ENCODE measurements at regions not wholly inside any gene's neighbourhood (a gene's known extent, or its start where the extent isn't known, plus 50 kb on each side); places are given as distances from the start of the nearest gene placed in this dataset.

DNA sequence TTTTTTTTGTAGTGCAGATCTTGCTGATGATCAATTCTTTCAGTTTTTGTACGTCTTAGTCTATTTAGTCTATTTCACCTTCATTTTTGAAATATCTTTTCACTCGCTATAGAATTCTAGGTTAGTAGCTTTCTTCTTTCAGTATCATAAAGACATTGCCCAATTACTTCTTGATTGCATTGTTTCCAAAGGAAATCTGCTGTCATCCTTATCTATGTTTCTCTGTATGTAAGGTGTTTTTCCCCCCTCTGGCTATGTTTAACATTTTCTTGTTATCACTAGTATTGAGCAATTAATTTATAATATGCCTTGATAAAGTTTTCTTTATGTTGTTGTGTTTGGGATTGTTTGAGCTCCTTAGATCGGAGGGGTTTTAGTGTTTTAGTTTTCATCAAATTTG, 171.9 kb downstream of the BMP4 start:
- POLR2A ChIA-PET = no interaction called here
- CTCF ChIA-PET = interaction anchor here (0.5 to 2.7 kb wide), 2 partner anchors 8 to 9 kb away, joined by 3 to 8 read pairs; no protein-coding TSS in a partner anchor
- no peaks in the 10 kb centered on the region for H3K36me3 ChIP-seq (ENCODE audit: control insufficient read depth, insufficient read depth, low read length)
- TF ChIP-seq, protein P1, sequence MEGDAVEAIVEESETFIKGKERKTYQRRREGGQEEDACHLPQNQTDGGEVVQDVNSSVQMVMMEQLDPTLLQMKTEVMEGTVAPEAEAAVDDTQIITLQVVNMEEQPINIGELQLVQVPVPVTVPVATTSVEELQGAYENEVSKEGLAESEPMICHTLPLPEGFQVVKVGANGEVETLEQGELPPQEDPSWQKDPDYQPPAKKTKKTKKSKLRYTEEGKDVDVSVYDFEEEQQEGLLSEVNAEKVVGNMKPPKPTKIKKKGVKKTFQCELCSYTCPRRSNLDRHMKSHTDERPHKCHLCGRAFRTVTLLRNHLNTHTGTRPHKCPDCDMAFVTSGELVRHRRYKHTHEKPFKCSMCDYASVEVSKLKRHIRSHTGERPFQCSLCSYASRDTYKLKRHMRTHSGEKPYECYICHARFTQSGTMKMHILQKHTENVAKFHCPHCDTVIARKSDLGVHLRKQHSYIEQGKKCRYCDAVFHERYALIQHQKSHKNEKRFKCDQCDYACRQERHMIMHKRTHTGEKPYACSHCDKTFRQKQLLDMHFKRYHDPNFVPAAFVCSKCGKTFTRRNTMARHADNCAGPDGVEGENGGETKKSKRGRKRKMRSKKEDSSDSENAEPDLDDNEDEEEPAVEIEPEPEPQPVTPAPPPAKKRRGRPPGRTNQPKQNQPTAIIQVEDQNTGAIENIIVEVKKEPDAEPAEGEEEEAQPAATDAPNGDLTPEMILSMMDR (IDR thresholded peaks at IDR 0.05; ENCODE audit: insufficient read depth, low read depth, low read length) = no peak
- DNase-seq (ENCODE audit: low read depth) = no peak
- H3K27me3 ChIP-seq (ENCODE audit: control insufficient read depth, insufficient read depth, low read length) = peaks cover 7% of the 10 kb centered on the region
- no peak overlapping the region for H3K4me3 ChIP-seq (ENCODE audit: low read depth, low read length)

DNA sequence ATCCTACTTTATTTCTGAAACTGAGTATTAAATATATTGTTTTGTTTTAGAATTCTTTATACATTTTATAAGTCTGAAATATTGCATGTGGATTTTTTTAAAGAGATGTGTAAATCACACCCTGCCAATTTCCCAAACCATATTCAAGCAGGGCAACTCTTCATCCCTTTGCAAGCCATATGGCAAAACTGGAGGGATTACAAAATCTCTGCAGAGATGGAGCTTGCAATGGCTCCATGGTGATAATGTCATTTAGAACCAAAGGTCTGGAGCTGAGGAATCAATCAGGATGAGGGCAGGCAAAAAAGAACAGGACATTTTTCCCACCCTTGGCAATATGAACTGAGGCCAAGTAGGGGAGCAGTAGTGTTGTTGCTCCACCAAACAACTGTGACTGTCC, 173.4 kb downstream of the BMP4 start:
- no peaks in the 10 kb centered on the region for H3K36me3 ChIP-seq (ENCODE audit: control insufficient read depth, insufficient read depth, low read length)
- ChIA-PET CTCF (no interaction called here), POLR2A (no interaction called here)
- no peak overlapping the region for H3K4me3 ChIP-seq (ENCODE audit: low read depth, low read length)
- DNase-seq (ENCODE audit: low read depth) = no peak
- H3K27me3 ChIP-seq (ENCODE audit: control insufficient read depth, insufficient read depth, low read length) = peaks cover 7% of the 10 kb centered on the region
- TF ChIP-seq, protein P1 (IDR thresholded peaks at IDR 0.05; ENCODE audit: insufficient read depth, low read depth, low read length) = no peak

DNA sequence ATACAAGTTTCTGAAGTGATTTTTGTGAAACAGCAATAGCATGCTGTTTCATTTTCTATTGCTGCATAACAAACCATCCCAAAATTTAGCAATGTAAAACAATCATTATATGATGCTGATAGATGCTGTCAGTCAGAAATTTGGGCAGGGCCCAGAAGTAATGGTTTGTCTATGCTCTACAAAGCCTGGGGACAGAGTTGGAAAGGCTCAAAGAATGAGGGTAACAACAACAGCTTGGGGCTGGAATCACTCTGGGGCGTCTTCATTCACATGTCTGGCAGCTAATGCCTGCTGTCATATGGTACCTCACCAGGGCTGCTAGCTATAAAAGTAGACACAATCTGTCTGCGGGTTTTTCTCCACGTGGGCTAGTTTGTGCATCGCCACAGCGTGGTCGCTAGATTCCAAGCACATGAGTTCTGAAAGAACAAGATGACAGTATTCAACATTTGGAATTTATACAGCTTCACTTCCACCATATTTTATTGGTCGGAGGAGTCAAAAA, 176.5 kb downstream of the BMP4 start:
- H3K27me3 ChIP-seq (ENCODE audit: control insufficient read depth, insufficient read depth, low read length) = 0 out of 2 replicates have a peak, but pooled peaks cover 1% of the 10 kb centered on the region
- TF ChIP-seq, protein P1 (IDR thresholded peaks at IDR 0.05; ENCODE audit: insufficient read depth, low read depth, low read length) = no peak
- no peaks in the 10 kb centered on the region for H3K36me3 ChIP-seq (ENCODE audit: control insufficient read depth, insufficient read depth, low read length)
- no peak for DNase-seq (ENCODE audit: low read depth)
- POLR2A ChIA-PET = no interaction called here
- H3K4me3 ChIP-seq (ENCODE audit: low read depth, low read length) = no peak overlapping the region
- CTCF ChIA-PET = interaction anchor here (0.5 to 0.6 kb wide), 2 partner anchors 91 to 272 kb away, joined by 3 read pairs; no protein-coding TSS in a partner anchor

DNA sequence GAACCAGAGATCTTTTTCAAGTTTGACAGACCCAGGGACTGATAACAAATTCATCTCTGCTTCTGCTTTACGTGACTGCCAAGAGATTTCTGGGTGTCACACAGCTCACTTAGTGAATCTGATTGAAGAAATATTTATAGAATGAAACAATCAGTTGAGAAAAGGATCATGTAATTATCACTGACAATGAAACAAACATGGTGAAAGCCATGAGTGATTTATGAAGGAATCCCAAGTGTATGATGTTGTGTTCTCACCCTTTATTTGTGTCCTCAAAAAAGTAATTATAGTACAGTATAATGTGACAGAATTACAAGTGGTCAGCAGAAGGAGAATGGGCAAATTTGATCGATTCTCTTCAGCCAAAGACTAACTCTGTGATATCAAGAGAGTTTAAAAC, 177.3 kb downstream of the BMP4 start:
- H3K4me3 ChIP-seq (ENCODE audit: low read depth, low read length) = no peak overlapping the region
- ChIA-PET POLR2A (no interaction called here), CTCF (interaction anchor here (0.6 kb wide), 1 partner anchor 271 kb away, joined by 3 read pairs; no protein-coding TSS in a partner anchor)
- H3K36me3 ChIP-seq (ENCODE audit: control insufficient read depth, insufficient read depth, low read length) = no peaks in the 10 kb centered on the region
- TF ChIP-seq, protein P1 (IDR thresholded peaks at IDR 0.05; ENCODE audit: insufficient read depth, low read depth, low read length) = no peak
- H3K27me3 ChIP-seq (ENCODE audit: control insufficient read depth, insufficient read depth, low read length) = 0 out of 2 replicates have a peak, but pooled peaks cover 1% of the 10 kb centered on the region
- no peak for DNase-seq (ENCODE audit: low read depth)

DNA sequence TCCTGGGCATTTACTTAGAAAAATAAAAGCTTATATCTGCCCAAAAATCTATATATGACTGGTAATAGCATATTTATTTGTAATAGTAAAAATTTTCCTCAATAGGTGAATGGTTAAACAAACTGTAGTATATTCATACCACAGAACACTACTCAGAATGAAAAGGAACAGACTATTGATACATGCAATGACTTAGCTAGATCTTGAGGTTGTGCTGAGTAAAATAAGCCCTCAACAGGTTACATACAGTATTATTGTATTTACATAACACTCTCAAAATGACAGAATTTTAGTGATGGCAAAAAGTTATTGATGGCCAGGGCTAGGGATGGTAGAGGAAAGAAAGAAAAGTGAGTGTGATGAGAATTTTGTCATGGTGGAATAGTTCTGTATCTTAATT, 178.4 kb downstream of the BMP4 start:
- 0 out of 2 replicates have a peak, but pooled peaks cover 1% of the 10 kb centered on the region for H3K27me3 ChIP-seq (ENCODE audit: control insufficient read depth, insufficient read depth, low read length)
- ChIA-PET POLR2A (no interaction called here), CTCF (no interaction called here)
- DNase-seq (ENCODE audit: low read depth) = no peak
- H3K4me3 ChIP-seq (ENCODE audit: low read depth, low read length) = no peak overlapping the region
- no peaks in the 10 kb centered on the region for H3K36me3 ChIP-seq (ENCODE audit: control insufficient read depth, insufficient read depth, low read length)
- TF ChIP-seq, protein P1 (IDR thresholded peaks at IDR 0.05; ENCODE audit: insufficient read depth, low read depth, low read length) = no peak

Measured in BJ (cell line).